Bronchial epithelial cell (primary cell): ENCODE measurements at regions not wholly inside any gene's neighbourhood (a gene's known extent, or its start where the extent isn't known, plus 50 kb on each side); places are given as distances from the start of the nearest gene placed in this dataset.
A peak's percentile ranks its signal among the peaks of the same experiment; 100 is the strongest.

Source experiments
- DNase-seq: peaks from one replicate; pipeline ENCODE4 v3.0.0-alpha.2; 2010; ENCODE audit warnings: low read depth
- FAIRE-seq: peaks from 2 replicates; lab custom pipeline; 2011; peaks lifted over from hg19 to GRCh38; lab: Jason Lieb, UNC
- H3K27me3 ChIP-seq: 2 replicates; pipeline ENCODE4 v1.5.1; 2011; ENCODE audit warnings: low read length; ENCODE audit not compliant: control insufficient read depth, insufficient read depth
- H3K36me3 ChIP-seq: 2 replicates; pipeline ENCODE4 v1.5.1; 2011; ENCODE audit warnings: low read length; ENCODE audit not compliant: control insufficient read depth, insufficient read depth
- H3K4me3 ChIP-seq: 2 replicates; pipeline ENCODE4 v1.5.1; 2011; ENCODE audit warnings: mild to moderate bottlenecking, low read depth, low read length, control low read depth
- TF ChIP-seq, protein P1 (sequence below): IDR thresholded peaks from 2 replicates; pipeline ENCODE4 v1.5.1; 2011; ENCODE audit warnings: mild to moderate bottlenecking, moderate library complexity, low read length, control low read depth, inconsistent platforms; ENCODE audit not compliant: insufficient read depth, severe bottlenecking

DNA sequence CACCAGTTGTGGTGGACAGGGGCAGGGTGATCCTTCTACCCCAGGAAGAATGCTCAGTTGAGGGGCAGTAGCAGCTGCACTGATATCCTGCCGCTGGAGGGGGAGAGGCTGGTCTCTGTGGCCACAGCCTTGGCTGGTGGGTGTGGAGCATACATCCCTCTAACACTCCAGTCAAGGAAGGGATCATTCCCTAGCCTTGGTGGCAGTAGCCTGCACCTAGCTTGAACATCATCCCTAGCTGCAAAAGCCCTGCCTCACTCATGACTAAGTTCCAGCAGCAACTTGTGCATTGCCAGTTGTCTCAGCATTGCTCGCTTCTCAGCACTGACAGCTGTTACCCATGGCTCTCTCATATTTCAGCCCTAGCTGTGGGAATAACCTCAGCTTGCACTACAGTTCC, 688.9 kb upstream of the POT1 start:
- TF ChIP-seq, protein P1, sequence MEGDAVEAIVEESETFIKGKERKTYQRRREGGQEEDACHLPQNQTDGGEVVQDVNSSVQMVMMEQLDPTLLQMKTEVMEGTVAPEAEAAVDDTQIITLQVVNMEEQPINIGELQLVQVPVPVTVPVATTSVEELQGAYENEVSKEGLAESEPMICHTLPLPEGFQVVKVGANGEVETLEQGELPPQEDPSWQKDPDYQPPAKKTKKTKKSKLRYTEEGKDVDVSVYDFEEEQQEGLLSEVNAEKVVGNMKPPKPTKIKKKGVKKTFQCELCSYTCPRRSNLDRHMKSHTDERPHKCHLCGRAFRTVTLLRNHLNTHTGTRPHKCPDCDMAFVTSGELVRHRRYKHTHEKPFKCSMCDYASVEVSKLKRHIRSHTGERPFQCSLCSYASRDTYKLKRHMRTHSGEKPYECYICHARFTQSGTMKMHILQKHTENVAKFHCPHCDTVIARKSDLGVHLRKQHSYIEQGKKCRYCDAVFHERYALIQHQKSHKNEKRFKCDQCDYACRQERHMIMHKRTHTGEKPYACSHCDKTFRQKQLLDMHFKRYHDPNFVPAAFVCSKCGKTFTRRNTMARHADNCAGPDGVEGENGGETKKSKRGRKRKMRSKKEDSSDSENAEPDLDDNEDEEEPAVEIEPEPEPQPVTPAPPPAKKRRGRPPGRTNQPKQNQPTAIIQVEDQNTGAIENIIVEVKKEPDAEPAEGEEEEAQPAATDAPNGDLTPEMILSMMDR, result no peak
- FAIRE-seq (peak; percentile 13), DNase-seq (no peak)
- H3K27me3 ChIP-seq, result no peaks in the 10 kb centered on the region
- no peak overlapping the region for H3K4me3 ChIP-seq
- H3K36me3 ChIP-seq, result no peaks in the 10 kb centered on the region

DNA sequence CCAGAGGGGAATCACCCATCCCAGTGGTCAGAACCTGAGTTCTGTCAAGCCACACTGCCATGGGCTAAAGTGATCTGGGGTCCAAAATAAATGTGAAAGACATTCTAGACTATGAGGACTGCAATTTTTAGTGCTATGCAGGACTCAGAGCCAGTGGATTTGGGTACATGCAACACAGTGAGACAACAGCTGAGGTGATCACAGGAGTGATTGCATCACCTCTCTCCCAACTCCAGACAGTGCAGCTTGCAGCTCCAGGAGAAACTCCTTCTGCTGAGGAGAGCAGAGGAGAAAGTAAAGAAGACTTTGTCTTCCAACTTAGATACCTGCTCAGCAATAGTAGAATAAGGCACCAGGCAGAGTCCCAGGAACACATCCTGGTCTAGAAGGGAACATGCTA, 682.0 kb upstream of the POT1 start:
- Histone ChIP-seq H3K27me3 (no peaks in the 10 kb centered on the region), H3K4me3 (no peak overlapping the region), H3K36me3 (no peaks in the 10 kb centered on the region)
- FAIRE-seq, result no peak
- TF ChIP-seq, protein P1, result no peak
- DNase-seq, result no peak

DNA sequence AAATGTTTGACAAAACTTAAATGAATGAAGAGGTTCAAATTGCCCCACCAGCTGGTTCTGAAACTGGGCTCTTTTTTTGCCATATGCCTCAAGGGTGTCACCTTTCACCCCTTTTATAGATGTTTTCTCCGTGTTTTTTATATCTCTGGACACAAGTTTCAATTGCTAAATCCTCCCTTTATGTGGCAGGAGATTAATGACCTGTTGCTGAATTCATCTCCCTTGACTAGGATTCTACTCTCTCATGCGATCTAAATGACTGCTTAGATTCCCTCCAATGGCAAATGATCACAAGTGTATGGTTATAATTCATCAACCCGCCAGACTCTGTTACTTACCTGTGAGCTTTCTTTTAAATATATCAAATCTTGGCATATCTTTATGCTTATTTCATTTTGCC, 677.0 kb upstream of the POT1 start:
- FAIRE-seq, result no peak
- Histone ChIP-seq H3K36me3 (no peaks in the 10 kb centered on the region), H3K4me3 (no peak overlapping the region), H3K27me3 (no peaks in the 10 kb centered on the region)
- no peak for DNase-seq
- TF ChIP-seq, protein P1, result no peak

DNA sequence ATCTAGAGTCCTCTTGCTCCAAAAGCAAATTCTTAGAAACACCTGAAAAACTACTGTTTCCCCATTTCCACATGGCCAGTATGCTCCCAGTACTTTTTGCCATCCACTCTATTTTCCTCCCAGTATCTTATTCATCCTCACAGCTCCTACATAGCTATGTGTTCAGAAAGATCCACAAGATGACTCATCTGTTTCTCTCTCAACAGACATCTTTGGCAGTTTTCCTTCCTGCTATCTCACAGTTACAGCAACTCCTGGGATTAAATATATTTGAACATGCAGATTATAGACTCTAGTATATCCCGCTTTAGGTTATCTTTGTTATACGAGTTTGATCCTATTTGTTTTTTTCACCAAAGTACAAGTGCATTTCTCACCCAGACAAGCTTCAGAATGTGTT, 675.6 kb upstream of the POT1 start:
- DNase-seq, result peak; percentile 42
- no peaks in the 10 kb centered on the region for H3K27me3 ChIP-seq
- no peak for FAIRE-seq
- no peak overlapping the region for H3K4me3 ChIP-seq
- TF ChIP-seq, protein P1, result no peak
- no peaks in the 10 kb centered on the region for H3K36me3 ChIP-seq

DNA sequence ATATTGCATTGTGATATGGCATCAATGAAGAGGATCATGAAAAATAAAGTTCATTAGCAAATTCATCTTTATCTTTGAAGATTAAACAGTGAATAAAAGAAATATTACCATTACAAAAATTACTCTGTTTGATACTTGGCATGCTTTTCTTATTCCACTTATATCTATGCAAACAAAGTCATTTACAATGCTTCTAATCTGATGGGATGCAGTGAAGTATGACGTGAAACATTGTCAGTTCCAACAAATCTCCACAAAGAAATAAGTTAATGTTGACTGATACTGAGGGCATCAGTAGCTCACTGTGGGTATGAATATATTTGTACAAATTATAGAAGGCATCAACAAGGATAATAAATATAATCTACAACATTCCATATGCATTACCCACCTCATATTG, 672.8 kb upstream of the POT1 start:
- FAIRE-seq (no peak), DNase-seq (no peak)
- TF ChIP-seq, protein P1, result no peak
- no peak overlapping the region for H3K4me3 ChIP-seq
- no peaks in the 10 kb centered on the region for H3K27me3 ChIP-seq
- no peaks in the 10 kb centered on the region for H3K36me3 ChIP-seq

DNA sequence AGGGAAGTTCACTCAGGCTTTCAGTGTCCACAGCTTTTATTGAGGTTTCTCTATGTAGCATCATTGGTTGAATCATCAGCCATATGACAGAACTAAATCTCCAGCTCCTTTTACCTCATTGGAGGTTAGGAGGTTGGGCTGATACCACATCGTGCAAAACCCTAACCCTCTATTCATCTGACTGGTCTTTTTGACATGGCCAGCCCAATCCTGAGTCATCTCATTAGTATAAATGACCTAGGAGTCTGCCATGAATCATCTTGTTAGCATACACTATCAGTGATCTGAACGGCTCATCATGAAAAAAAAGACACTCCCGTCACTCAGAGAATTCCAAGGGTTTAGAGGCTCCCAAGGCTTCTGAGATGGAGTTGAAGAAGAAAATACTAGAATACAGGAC, 669.8 kb upstream of the POT1 start:
- Histone ChIP-seq H3K4me3 (no peak overlapping the region), H3K27me3 (no peaks in the 10 kb centered on the region), H3K36me3 (no peaks in the 10 kb centered on the region)
- DNase-seq (peak; percentile 39), FAIRE-seq (no peak)
- TF ChIP-seq, protein P1, result no peak
